ENCODE measurements at regions not wholly inside any gene's neighbourhood (a gene's known extent, or its start where the extent isn't known, plus 50 kb on each side); places are given as distances from the start of the nearest gene placed in this dataset.
"Not testable (repeated sequence)": the region's sequence is repeated elsewhere in the genome, so short reads cannot be mapped to it uniquely, and the experiment has no call there.

DNA sequence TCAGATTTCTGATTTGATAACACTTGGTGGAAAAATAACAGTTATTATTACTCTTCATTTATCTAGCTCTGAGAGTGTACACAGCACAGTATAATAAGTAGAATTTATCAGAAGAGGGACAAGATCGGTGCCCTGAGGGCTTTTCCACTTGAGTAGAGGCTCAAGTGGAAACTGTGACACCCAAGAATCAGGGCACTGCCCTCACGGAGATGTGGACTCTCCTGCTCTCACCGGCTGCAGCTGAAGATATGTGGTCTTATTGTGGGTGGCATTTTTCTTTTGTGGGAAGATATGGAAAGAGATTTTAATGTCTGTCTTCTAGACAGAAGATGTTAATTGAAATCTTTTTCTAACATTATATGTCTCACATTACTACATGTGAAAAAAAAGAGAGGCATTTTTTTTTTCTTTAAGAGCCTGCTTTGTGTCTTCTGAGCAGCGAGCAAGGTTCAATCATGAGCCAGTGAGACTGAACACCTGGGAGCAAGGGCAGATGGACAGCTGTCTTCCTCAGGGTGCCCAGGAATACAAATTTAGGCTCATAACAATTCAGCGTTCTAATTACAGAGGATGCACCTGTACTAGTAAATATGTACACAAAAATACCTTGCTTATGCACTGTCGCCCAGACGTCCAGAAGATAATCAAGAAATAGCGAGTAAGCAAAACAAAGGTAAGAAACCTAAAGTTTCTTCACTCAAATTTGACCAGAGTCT, 1098.2 kb upstream of the FANCL start:
- TF ChIP-seq CTCF (conservative IDR thresholded peaks at IDR 0.05), result no peak
- Mint-ChIP-seq H3K4me1 (peaks cover 15% of the 10 kb centered on the region), H3K27ac (no peak overlapping the region), H3K27me3 (ENCODE audit: insufficient read depth) (peaks cover 3% of the 10 kb centered on the region), H3K9me3 (peaks cover 2% of the 10 kb centered on the region), H3K36me3 (ENCODE audit: low read depth) (no peaks in the 10 kb centered on the region), H3K4me3 (no peak overlapping the region)
- 81 to 100% methylated on average over 4 to 8 of the region's 8 CpGs for WGBS, 2 experiments (ENCODE audit: insufficient coverage in 1 of 2, insufficient read length in 1 of 2)
- no peaks in the 10 kb centered on the region for H3K36me3 ChIP-seq (ENCODE audit: control insufficient read depth, insufficient read depth, low read length)
- no peaks in the 10 kb centered on the region for H3K4me1 ChIP-seq (ENCODE audit: control insufficient read depth, insufficient read depth, low read length)
- H3K9me3 ChIP-seq (ENCODE audit: control insufficient read depth, low read length), result no peaks in the 10 kb centered on the region
- H3K4me3 ChIP-seq (ENCODE audit: low read length), result no peak overlapping the region
- no peaks in the 10 kb centered on the region for H3K27me3 ChIP-seq (ENCODE audit: control insufficient read depth, insufficient read depth, low read length, poor library complexity, severe bottlenecking)
- DNase-seq, result no peak
- H3K9ac ChIP-seq (ENCODE audit: extremely low read depth, low read length, poor library complexity, severe bottlenecking), result no peak overlapping the region
- no peak overlapping the region for H3K27ac ChIP-seq (ENCODE audit: low read depth, low read length)

DNA sequence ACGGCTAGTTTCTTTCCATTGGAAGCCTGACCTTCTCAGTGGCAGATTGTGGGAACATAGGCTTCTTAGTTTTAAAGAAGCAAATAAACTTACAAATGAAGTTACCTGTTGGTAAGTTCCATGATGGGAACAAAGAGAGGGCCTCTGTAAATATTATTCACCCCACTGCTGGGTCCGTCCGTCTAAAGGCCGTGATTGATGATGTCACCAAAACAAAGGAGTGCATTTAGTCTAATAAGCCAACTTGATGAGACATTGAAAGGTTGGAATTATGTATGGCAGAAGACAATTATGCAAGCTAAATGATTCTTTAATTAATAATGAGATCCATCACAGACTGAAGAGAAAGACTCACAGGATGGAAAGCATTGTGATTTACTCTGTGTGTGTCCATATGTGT, 1091.9 kb upstream of the FANCL start:
- Histone ChIP-seq H3K36me3 (ENCODE audit: control insufficient read depth, insufficient read depth, low read length) (no peaks in the 10 kb centered on the region), H3K4me3 (ENCODE audit: low read length) (no peak overlapping the region), H3K27ac (ENCODE audit: low read depth, low read length) (no peak overlapping the region), H3K4me1 (ENCODE audit: control insufficient read depth, insufficient read depth, low read length) (no peaks in the 10 kb centered on the region), H3K9me3 (ENCODE audit: control insufficient read depth, low read length) (no peaks in the 10 kb centered on the region), H3K27me3 (ENCODE audit: control insufficient read depth, insufficient read depth, low read length, poor library complexity, severe bottlenecking) (no peaks in the 10 kb centered on the region), H3K9ac (ENCODE audit: extremely low read depth, low read length, poor library complexity, severe bottlenecking) (no peak overlapping the region)
- 95% methylated on average over 4 of the region's 4 CpGs; no CpG with 5 or more reads in 1 of the 2 experiments for WGBS, 2 experiments (ENCODE audit: insufficient coverage in 1 of 2, insufficient read length in 1 of 2)
- Mint-ChIP-seq H3K4me3 (no peak overlapping the region), H3K27ac (no peak overlapping the region), H3K4me1 (no peaks in the 10 kb centered on the region), H3K9me3 (peaks cover under 1% of the 10 kb centered on the region), H3K36me3 (ENCODE audit: low read depth) (no peaks in the 10 kb centered on the region), H3K27me3 (ENCODE audit: insufficient read depth) (no peaks in the 10 kb centered on the region)
- no peak for TF ChIP-seq CTCF (conservative IDR thresholded peaks at IDR 0.05)
- DNase-seq, result no peak

- H3K4me1 ChIP-seq (ENCODE audit: control insufficient read depth, insufficient read depth, low read length); H3K9ac ChIP-seq (ENCODE audit: extremely low read depth, low read length, poor library complexity, severe bottlenecking); H3K27ac Mint-ChIP-seq; H3K4me3 ChIP-seq (ENCODE audit: low read length); H3K4me3 Mint-ChIP-seq; H3K9me3 ChIP-seq (ENCODE audit: control insufficient read depth, low read length); H3K36me3 ChIP-seq (ENCODE audit: control insufficient read depth, insufficient read depth, low read length); H3K36me3 Mint-ChIP-seq (ENCODE audit: low read depth); H3K27me3 ChIP-seq (ENCODE audit: control insufficient read depth, insufficient read depth, low read length, poor library complexity, severe bottlenecking); H3K27ac ChIP-seq (ENCODE audit: low read depth, low read length); DNase-seq; H3K27me3 Mint-ChIP-seq (ENCODE audit: insufficient read depth); H3K4me1 Mint-ChIP-seq: not testable (repeated sequence)
- peaks cover 21% of the 10 kb centered on the region for H3K9me3 Mint-ChIP-seq
- 85 to 100% methylated on average over 6 to 14 of the region's 14 CpGs for WGBS, 2 experiments (ENCODE audit: insufficient coverage in 1 of 2, insufficient read length in 1 of 2)
Measured at GRCh38 chr2:59326581-59327365, 1085.6 kb upstream of the FANCL start.

Measured in endodermal cell (in vitro differentiated cells).